NCI-H345 (cell line): ENCODE measurements at regions not wholly inside any gene's neighbourhood (a gene's known extent, or its start where the extent isn't known, plus 50 kb on each side); places are given as distances from the start of the nearest gene placed in this dataset.
A peak's percentile ranks its signal among the peaks of the same experiment; 100 is the strongest.
"Not testable (repeated sequence)": the region's sequence is repeated elsewhere in the genome, so short reads cannot be mapped to it uniquely, and the experiment has no call there.

ENCODE experiments used
- DNase-seq: peaks from one replicate; lab custom pipeline; 2025; lab: John Stamatoyannopoulos, UW

DNA sequence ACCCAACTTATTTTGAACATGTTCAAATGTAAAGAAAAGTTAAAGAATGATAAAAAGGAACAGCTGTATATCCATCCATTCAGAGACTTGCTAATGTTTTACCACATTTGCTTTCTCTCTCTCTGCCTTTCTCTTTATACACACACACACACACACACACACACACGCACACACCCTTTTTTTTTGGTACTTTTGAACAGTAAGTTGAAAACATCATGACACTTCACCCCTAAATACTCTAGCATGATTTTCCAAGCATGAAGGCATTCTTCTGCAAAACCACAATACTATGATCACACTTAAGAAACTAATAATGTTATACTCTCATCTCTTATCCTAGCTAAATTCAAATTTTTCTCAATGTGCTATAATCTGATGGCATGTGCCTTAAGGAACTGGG, 192.3 kb downstream of the UTRN start:
- DNase-seq = no peak

GRCh38 chr6:144477856-144478255, 192.7 kb downstream of the UTRN start:
- no peak for DNase-seq

GRCh38 chr6:144478483-144478882, 193.3 kb downstream of the UTRN start:
- DNase-seq = no peak

DNA sequence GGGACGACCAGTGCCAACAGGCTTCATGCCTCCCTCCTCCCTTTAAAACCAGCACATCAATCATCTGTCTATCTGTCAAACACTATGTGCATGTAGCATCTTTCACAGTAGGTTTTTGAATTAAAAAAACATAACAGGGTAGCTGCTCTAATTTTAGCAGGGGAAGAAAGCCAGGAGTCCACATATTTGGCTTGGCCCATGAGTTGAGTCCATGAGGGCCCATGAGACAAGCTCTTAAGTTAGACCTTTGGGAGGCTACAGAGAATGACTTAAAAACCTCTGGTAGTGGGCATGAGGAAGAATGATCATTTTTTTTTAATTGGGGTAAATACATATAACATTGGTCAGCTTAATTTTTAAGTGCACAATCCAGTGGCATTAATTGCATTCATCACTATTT, 194.9 kb downstream of the UTRN start:
- no peak for DNase-seq

DNA sequence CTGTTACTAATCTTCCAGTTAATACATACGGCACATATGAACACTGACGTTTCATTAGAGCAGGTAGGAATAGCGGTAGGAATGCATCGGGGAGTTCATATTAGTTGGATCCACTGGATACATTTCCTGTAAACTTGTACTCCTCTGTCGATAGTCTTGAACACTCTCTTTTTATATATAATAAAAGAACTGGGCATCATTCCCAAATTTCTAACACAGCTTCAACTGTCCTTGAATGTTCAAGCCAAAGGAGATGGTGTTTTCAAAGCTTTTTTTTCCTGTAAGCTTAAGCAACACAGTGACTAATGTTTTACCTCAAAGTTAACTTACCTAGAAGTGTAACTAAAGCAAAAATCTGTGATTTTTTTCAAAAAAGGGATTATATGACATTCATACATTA, 195.3 kb downstream of the UTRN start:
- no peak for DNase-seq

GRCh38 chr6:144481527-144481926, 196.4 kb downstream of the UTRN start:
- no peak for DNase-seq

GRCh38 chr6:144482142-144482541, 197.0 kb downstream of the UTRN start:
- peak; percentile 61 for DNase-seq

- no peak for DNase-seq
These were observed 200.4 kb downstream of the UTRN start for GRCh38 chr6:144485531-144485930.

DNA sequence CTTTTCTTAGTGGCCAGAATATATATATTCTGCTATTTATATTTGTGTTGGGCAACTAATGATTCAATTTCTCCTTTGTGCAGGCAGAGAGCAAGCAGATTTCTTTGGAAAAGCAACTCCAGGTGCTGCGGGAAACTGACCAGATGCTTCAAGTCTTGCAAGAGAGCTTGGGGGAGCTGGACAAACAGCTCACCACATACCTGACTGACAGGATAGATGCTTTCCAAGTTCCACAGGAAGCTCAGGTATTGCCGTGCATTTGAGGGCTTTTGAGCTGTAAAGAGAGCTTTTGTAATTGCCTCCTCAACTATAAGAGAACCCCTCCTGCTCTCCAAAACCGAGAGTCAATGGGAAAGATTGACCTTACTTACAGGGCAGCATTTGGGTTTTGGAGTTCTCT, 203.5 kb downstream of the UTRN start:
- no peak for DNase-seq

DNA sequence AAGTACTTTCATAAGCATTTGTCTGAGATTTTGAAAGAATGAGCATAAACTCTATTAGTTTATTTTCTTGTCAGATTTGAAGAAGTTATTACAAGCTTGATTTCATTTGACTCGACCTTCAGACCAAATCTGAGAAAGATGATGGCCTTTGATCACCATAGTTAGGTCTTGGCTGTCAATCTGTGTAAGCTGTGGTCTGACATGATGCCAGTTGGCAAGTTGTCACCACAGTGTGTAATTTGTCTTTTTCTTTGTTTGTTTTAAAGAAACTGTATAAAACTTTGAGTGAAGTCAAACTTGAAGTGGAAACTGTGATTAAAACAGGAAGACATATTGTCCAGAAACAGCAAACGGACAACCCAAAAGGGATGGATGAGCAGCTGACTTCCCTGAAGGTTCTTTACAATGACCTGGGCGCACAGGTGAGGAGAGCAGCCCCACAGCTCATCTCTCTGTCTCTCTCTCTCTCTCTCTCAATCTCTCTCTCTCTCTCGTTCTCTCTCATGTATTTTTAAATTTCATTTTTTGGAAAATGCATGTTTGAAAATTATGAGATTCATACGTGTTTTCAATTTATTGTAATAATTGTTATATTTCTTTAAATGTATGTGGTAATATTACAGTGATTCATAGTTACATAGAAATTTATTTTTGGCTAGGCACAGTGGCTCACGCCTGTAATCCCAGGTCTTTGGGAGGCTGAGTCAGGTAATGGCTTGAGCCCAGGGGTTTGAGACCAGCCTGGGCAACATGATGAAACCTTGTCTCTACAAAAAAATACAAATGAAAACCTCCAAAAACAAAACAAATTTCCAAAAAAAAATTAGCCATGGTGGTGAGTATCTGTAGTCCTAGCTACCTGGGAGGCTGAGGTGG, 208.1 kb downstream of the UTRN start:
- DNase-seq = no peak

- DNase-seq = not testable (repeated sequence)
These were observed 209.9 kb downstream of the UTRN start for GRCh38 chr6:144495076-144495475.

DNA sequence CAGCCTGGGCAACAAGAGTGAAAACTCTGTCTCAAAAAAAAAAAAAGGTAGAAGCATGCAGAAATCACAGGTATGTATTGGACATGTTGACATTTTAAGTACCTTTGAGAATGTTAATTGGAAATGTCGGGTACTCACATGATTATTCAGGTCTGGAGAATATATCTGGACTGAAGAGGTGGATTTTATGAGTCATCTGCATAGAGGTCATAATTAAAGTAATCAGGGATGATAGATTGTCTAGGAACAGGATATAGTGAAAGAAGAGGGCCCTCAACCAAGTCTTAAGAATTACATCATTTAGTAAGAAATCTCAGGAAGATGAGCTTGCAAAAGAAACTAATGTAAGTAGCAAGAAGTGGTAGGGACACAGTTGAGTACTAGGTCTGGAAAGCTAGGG, 212.5 kb downstream of the UTRN start:
- no peak for DNase-seq

DNA sequence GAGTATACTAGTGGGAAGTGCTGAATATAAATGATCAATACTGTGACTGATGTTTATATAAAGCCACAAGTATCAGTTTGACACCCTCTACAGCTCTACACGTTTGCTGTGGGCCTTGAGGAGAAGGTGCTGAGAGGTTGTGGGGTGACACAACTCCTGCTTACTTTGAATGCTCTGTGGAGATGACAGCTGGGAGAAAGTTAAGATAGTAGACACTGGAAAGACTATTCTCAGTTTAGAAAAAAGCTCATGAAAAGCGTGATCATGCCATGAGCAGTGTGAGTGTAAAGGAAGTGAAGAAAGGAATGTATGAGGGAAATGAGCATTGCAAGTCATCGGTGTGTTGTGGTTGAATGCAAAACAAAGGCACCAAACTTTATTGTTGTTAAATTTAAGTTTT, 215.8 kb downstream of the UTRN start:
- no peak for DNase-seq

GRCh38 chr6:144505214-144505613, 220.1 kb downstream of the UTRN start:
- DNase-seq = not testable (repeated sequence)

DNA sequence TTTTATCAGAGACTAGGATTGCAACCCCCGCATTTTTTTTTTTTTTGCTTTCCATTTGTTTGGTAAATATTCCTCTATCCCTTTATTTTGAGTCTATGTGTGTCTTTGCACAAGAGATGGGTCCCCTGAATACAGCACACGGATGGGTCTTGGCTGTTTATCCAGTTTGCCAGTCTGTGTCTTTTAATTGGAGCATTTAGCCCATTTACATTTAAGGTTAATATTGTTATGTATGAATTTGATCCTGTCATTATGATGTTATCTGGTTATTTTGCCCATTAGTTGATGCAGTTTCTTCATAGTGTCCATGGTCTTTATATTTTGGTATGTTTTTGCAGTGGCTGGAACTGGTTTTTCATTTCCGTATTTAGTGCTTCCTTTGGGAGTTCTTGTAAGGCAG, 220.9 kb downstream of the UTRN start:
- not testable (repeated sequence) for DNase-seq

DNA sequence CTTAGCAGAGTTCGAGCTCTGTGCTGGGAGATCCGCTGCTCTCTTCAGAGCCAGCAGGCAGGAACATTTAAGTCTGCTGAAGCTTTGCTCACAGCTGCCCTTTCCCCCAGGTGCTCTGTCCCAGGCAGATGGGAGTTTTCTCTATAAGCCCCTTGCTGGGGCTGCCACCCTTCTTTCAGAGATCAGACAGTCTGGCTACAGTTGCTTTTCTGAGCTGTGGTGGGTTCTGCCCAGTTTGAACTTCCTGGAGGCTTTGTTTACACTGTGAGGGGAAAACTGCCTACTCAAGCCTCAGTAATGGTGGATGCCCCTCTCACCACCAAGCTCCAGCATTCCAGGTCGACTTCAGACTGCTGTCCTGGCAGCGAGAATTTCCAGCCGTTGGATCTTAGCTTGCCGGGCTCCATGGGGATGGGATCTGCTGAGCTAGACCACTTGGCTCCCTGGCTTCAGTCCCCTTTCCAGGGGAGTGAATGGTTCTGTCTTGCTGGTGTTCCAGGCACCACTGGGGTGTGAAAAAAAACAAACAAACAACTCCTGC, 222.7 kb downstream of the UTRN start:
- not testable (repeated sequence) for DNase-seq

- no peak for DNase-seq
These were observed 225.7 kb downstream of the UTRN start for GRCh38 chr6:144510859-144511258.

- no peak for DNase-seq
These were observed 230.6 kb downstream of the UTRN start for GRCh38 chr6:144515761-144516160.

GRCh38 chr6:144519426-144519825, 234.3 kb downstream of the UTRN start:
- no peak for DNase-seq

DNA sequence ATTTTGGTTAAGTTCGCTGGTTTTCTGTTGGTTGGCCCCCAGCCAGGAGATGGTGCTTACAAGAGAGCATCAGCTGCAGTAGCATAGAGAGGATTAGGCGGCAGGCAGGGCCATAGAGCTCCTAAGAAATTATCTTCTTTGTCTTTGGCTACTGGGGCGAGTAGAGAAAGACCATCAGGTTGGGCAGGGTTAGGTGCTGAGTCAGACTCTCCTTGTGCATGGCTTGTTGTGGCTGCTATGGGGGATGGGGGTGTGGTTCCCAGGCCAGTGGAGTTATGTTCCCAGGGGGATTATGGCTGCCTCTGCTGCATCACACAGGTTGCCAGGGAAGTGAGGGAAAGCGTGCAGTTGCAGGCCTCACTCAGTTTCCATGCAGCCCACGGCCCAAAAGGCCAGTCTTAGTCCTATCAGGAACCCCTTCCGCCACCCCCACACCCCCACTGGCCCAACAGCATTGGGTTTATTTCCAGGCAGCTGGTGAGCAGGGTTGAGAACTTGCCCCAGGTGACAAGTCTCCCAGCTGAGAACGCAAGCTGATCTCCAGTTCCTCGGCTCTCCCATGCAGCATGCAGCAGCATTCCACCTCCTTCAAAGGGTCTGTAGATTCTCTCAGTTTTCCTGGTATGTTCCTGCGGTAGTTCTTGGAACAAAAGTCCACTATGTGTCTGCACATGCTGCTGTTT, 243.7 kb downstream of the UTRN start:
- no peak for DNase-seq

DNA sequence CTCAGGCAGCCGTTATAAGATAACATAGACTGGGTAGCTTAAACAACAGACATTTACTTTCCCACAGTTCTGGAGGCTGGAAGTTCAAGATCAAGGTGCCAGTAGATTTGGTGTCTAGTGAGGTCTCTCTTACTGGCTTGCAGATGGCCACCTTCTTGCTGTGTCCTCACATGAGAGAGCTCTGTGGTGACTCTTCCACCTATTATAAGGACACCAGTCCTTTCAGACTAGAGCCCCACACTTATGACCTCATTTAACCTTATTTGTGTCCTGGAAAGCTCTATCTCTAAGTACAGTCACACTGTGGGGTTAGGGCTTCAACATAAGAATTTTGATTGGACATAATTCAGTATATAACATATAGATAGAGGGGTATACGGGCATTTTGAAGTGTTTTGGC, 245.0 kb downstream of the UTRN start:
- no peak for DNase-seq

DNA sequence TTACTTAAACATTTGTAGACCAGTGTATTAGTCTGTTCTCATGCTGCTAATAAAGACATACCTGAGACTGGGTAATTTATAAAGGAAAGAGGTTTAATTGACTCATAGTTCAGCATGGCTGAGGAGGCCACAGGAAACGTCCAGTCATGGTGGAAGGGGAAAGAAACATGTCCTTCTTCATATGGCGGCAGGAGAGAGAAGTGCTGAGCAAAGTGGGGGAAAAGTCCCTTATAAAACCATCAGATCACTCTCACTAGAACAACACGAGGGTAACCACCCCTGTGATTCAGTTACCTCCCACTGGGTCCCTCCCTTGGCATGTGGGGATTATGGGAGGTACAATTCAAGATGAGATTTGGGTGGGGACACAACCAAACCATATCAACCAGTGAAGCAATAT, 247.1 kb downstream of the UTRN start:
- DNase-seq = not testable (repeated sequence)

- DNase-seq = no peak
These were observed 249.0 kb downstream of the UTRN start for GRCh38 chr6:144534180-144534579.
